ENCODE measurements at regions not wholly inside any gene's neighbourhood (a gene's known extent, or its start where the extent isn't known, plus 50 kb on each side); places are given as distances from the start of the nearest gene placed in this dataset.

DNA sequence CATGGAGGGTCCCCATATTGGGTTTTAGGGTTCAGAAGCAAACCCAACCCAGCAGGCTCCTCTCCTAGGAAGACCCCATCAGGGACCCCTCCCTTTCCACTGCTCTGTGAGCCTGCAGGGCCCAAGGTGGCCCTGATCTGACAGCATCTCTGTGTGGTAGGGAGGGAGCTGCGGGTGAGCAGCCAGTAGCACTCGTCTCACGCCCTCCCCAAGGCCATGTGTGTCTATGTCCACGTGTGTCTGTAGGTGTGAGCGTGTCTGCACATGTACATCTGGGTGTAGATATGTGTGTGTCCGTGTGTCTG lies 103.5 kb upstream of the FAM20C start:
- ChIA-PET CTCF (no interaction called here), POLR2A (no interaction called here)
- H3K9me3 ChIP-seq, result no peaks in the 10 kb centered on the region
- H3K36me3 ChIP-seq (replicated peaks in 1 of 2; ENCODE audit: control insufficient read depth in 1 of 2, insufficient read depth in 2 of 2, low read length in 1 of 2), result no peaks in the 10 kb centered on the region
- TF ChIP-seq, protein P1, sequence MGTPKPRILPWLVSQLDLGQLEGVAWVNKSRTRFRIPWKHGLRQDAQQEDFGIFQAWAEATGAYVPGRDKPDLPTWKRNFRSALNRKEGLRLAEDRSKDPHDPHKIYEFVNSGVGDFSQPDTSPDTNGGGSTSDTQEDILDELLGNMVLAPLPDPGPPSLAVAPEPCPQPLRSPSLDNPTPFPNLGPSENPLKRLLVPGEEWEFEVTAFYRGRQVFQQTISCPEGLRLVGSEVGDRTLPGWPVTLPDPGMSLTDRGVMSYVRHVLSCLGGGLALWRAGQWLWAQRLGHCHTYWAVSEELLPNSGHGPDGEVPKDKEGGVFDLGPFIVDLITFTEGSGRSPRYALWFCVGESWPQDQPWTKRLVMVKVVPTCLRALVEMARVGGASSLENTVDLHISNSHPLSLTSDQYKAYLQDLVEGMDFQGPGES (IDR thresholded peaks at IDR 0.05; ENCODE audit: low read depth, low read length), result no peak
- TF ChIP-seq, protein P2, sequence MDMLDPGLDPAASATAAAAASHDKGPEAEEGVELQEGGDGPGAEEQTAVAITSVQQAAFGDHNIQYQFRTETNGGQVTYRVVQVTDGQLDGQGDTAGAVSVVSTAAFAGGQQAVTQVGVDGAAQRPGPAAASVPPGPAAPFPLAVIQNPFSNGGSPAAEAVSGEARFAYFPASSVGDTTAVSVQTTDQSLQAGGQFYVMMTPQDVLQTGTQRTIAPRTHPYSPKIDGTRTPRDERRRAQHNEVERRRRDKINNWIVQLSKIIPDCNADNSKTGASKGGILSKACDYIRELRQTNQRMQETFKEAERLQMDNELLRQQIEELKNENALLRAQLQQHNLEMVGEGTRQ (IDR thresholded peaks at IDR 0.05; ENCODE audit: borderline replicate concordance, low read depth, low read length), result no peak
- TF ChIP-seq FOSL2 (IDR thresholded peaks at IDR 0.05; ENCODE audit: borderline replicate concordance, low read depth) (no peak), RCOR1 (IDR thresholded peaks at IDR 0.05; ENCODE audit: low read length) (no peak), ELF1 (IDR thresholded peaks at IDR 0.05) (no peak)
- H3K79me2 ChIP-seq (ENCODE audit: insufficient read depth), result no peaks in the 10 kb centered on the region
- peaks cover 30 to 45% of the 10 kb centered on the region in 2 experiments; a peak in 3 of 4 replicates for H3K4me1 ChIP-seq (ENCODE audit: control insufficient read depth in 1 of 2, insufficient read depth in 2 of 2, low read depth in 1 of 2, low read length in 1 of 2)
- H2AFZ ChIP-seq (ENCODE audit: low read depth), result no peak overlapping the region
- H3K4me2 ChIP-seq, result peak overlapping the region; percentile 48
- peaks cover 15% of the 10 kb centered on the region for H3F3A ChIP-seq (replicated peaks; ENCODE audit: insufficient read depth)
- WGBS (ENCODE audit: low lambda C conversion rate), result 74% methylated on average over 6 of the region's 6 CpGs
- peak overlapping the region in 1 of 2 experiments; percentile 82; a peak in 2 of 4 replicates for H3K27ac ChIP-seq (ENCODE audit: low read depth in 2 of 2, low read length in 1 of 2)
- H3K9ac ChIP-seq, result no peak overlapping the region
- no peaks in the 10 kb centered on the region for H3K9me2 ChIP-seq
- H4K20me1 ChIP-seq (ENCODE audit: insufficient read depth), result no peaks in the 10 kb centered on the region
- H3K27me3 ChIP-seq (ENCODE audit: insufficient read depth), result no peaks in the 10 kb centered on the region
- DNase-seq, result no peak
- H3K4me3 ChIP-seq (ENCODE audit: low read depth in 2 of 2, low read length in 1 of 2), result no peak overlapping the region

DNA sequence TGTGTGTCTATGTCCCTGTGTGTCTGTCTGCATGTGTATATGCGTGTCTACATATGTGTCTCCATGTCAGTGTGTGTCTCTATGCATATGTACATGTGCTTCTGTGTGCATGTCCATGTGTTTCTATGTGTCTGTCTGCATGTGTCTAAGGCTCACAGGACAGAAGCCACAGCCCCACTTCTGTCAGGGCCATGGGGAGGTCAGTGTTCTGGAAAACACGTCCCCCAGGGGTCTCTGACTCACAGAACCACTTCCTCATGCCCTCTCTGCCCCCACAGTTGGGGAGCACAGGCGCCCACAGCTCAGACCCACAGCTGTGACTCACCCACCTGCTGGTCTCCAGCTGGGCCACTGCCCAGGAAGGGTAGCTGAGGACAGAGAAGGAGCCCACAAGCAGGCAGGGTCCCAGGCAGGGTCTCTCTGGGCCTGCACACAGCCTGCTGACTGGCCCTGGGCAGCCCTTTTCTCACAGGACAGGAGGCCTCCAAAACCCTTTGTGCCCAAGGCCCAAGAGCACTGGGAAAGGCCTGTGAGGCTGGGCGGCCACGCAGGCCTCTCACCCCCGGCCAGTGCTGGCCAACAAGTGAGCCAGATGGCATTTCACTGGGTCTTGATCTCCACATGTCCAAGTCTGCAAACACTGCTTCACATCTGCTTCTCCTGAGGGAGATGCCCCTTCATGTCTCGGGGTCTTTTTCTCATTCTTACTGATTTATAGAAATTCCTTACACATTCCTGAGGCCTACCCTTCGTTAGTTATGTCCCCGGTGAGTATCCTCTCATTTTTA lies 102.9 kb upstream of the FAM20C start:
- Histone ChIP-seq H3K79me2 (ENCODE audit: insufficient read depth) (no peaks in the 10 kb centered on the region), H3F3A (replicated peaks; ENCODE audit: insufficient read depth) (peaks cover 15% of the 10 kb centered on the region), H3K4me2 (peak overlapping the region; percentile 48), H3K27me3 (ENCODE audit: insufficient read depth) (no peaks in the 10 kb centered on the region), H3K9me2 (no peaks in the 10 kb centered on the region), H3K9me3 (no peaks in the 10 kb centered on the region), H3K9ac (peak overlapping the region; percentile 15; the same call in 1 of the 2 replicates), H3K4me3 (ENCODE audit: low read depth in 2 of 2, low read length in 1 of 2) (no peak overlapping the region), H3K4me1 (ENCODE audit: control insufficient read depth in 1 of 2, insufficient read depth in 2 of 2, low read depth in 1 of 2, low read length in 1 of 2) (peaks cover 30 to 45% of the 10 kb centered on the region in 2 experiments; a peak in 3 of 4 replicates), H3K36me3 (replicated peaks in 1 of 2; ENCODE audit: control insufficient read depth in 1 of 2, insufficient read depth in 2 of 2, low read length in 1 of 2) (no peaks in the 10 kb centered on the region), H4K20me1 (ENCODE audit: insufficient read depth) (no peaks in the 10 kb centered on the region), H3K27ac (ENCODE audit: low read depth in 2 of 2, low read length in 1 of 2) (peak overlapping the region in 1 of 2 experiments; percentile 82; a peak in 2 of 4 replicates), H2AFZ (ENCODE audit: low read depth) (peak overlapping the region; percentile 31; the same call in 1 of the 2 replicates)
- WGBS (ENCODE audit: low lambda C conversion rate), result 46% methylated on average over 7 of the region's 9 CpGs
- CTCF ChIA-PET, result no interaction called here
- POLR2A ChIA-PET, result no interaction called here
- no peak for DNase-seq
- TF ChIP-seq YY1 (IDR thresholded peaks at IDR 0.05; ENCODE audit: low read depth), result no peak
- TF ChIP-seq, protein P1 (IDR thresholded peaks at IDR 0.05; ENCODE audit: low read depth, low read length), result no peak
- TF ChIP-seq MEF2A (IDR thresholded peaks at IDR 0.05; ENCODE audit: borderline replicate concordance, low read depth), result no peak
- no peak for TF ChIP-seq GABPA (IDR thresholded peaks at IDR 0.05; ENCODE audit: low read depth)
- TF ChIP-seq EP300 (IDR thresholded peaks at IDR 0.05; ENCODE audit: borderline replicate concordance in 1 of 2, low read depth in 1 of 2, low read length in 1 of 2), result peak; percentile 45 to 97; a peak in 2 of 4 replicates
- TF ChIP-seq, protein P3, sequence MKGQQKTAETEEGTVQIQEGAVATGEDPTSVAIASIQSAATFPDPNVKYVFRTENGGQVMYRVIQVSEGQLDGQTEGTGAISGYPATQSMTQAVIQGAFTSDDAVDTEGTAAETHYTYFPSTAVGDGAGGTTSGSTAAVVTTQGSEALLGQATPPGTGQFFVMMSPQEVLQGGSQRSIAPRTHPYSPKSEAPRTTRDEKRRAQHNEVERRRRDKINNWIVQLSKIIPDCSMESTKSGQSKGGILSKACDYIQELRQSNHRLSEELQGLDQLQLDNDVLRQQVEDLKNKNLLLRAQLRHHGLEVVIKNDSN (IDR thresholded peaks at IDR 0.05; ENCODE audit: borderline replicate concordance, low read depth), result no peak
- TF ChIP-seq NFIC (IDR thresholded peaks at IDR 0.05; ENCODE audit: borderline replicate concordance), result peak; percentile 94
- no peak for TF ChIP-seq SMC3 (IDR thresholded peaks at IDR 0.05; ENCODE audit: low read depth, low read length)
- peak; percentile 99 for TF ChIP-seq TCF12 (IDR thresholded peaks at IDR 0.05)
- no peak for TF ChIP-seq GATA2 (CRISPR knock-in tag; IDR thresholded peaks at IDR 0.05)
- TF ChIP-seq, protein P4, sequence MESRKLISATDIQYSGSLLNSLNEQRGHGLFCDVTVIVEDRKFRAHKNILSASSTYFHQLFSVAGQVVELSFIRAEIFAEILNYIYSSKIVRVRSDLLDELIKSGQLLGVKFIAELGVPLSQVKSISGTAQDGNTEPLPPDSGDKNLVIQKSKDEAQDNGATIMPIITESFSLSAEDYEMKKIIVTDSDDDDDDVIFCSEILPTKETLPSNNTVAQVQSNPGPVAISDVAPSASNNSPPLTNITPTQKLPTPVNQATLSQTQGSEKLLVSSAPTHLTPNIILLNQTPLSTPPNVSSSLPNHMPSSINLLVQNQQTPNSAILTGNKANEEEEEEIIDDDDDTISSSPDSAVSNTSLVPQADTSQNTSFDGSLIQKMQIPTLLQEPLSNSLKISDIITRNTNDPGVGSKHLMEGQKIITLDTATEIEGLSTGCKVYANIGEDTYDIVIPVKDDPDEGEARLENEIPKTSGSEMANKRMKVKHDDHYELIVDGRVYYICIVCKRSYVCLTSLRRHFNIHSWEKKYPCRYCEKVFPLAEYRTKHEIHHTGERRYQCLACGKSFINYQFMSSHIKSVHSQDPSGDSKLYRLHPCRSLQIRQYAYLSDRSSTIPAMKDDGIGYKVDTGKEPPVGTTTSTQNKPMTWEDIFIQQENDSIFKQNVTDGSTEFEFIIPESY (IDR thresholded peaks at IDR 0.05; ENCODE audit: borderline replicate concordance, low read depth), result no peak; the same call in 1 of the 2 replicates
- TF ChIP-seq, protein P2 (IDR thresholded peaks at IDR 0.05; ENCODE audit: borderline replicate concordance, low read depth, low read length), result no peak
- TF ChIP-seq RFX5 (IDR thresholded peaks at IDR 0.05; ENCODE audit: low read length), result no peak
- TF ChIP-seq SIN3A (IDR thresholded peaks at IDR 0.05; ENCODE audit: borderline replicate concordance, low read depth, low read length), result peak; percentile 61; the same call in 1 of the 2 replicates
- TF ChIP-seq EZH2phosphoT487 (IDR thresholded peaks at IDR 0.05; ENCODE audit: borderline replicate concordance, low read depth), result no peak
- no peak for TF ChIP-seq MXI1 (IDR thresholded peaks at IDR 0.05; ENCODE audit: low read depth, low read length)
